ENCODE measurements at regions not wholly inside any gene's neighbourhood (a gene's known extent, or its start where the extent isn't known, plus 50 kb on each side); places are given as distances from the start of the nearest gene placed in this dataset.

DNA sequence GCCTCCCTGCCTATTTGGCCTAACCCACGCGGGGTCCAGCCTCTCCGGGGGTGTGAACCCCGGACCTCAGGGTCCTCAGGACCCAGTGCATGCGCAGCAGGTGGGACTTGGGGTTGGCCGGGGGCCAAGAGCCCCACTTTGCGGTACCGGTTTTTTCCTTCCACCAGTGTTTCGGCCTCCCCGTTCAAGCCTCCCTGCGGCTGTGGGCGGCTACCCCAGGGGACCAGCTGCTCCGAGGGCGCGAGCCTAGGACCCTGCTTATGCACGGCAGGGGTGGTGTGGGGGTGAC lies 327.3 kb downstream of the ALG10 start:
- Mint-ChIP-seq H3K4me1 (ENCODE audit: low read depth) (no peaks in the 10 kb centered on the region), H3K27me3 (ENCODE audit: low read depth) (no peaks in the 10 kb centered on the region), H3K4me3 (ENCODE audit: unreplicated experiment) (no peak overlapping the region), H3K36me3 (ENCODE audit: low read depth) (no peaks in the 10 kb centered on the region), H3K27ac (ENCODE audit: unreplicated experiment) (no peak overlapping the region), H3K9me3 (ENCODE audit: low read depth) (no peaks in the 10 kb centered on the region)
- DNase-seq (ENCODE audit: low spot score), result no peak
- TF ChIP-seq, protein P1, sequence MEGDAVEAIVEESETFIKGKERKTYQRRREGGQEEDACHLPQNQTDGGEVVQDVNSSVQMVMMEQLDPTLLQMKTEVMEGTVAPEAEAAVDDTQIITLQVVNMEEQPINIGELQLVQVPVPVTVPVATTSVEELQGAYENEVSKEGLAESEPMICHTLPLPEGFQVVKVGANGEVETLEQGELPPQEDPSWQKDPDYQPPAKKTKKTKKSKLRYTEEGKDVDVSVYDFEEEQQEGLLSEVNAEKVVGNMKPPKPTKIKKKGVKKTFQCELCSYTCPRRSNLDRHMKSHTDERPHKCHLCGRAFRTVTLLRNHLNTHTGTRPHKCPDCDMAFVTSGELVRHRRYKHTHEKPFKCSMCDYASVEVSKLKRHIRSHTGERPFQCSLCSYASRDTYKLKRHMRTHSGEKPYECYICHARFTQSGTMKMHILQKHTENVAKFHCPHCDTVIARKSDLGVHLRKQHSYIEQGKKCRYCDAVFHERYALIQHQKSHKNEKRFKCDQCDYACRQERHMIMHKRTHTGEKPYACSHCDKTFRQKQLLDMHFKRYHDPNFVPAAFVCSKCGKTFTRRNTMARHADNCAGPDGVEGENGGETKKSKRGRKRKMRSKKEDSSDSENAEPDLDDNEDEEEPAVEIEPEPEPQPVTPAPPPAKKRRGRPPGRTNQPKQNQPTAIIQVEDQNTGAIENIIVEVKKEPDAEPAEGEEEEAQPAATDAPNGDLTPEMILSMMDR (IDR thresholded peaks at IDR 0.05), result no peak

DNA sequence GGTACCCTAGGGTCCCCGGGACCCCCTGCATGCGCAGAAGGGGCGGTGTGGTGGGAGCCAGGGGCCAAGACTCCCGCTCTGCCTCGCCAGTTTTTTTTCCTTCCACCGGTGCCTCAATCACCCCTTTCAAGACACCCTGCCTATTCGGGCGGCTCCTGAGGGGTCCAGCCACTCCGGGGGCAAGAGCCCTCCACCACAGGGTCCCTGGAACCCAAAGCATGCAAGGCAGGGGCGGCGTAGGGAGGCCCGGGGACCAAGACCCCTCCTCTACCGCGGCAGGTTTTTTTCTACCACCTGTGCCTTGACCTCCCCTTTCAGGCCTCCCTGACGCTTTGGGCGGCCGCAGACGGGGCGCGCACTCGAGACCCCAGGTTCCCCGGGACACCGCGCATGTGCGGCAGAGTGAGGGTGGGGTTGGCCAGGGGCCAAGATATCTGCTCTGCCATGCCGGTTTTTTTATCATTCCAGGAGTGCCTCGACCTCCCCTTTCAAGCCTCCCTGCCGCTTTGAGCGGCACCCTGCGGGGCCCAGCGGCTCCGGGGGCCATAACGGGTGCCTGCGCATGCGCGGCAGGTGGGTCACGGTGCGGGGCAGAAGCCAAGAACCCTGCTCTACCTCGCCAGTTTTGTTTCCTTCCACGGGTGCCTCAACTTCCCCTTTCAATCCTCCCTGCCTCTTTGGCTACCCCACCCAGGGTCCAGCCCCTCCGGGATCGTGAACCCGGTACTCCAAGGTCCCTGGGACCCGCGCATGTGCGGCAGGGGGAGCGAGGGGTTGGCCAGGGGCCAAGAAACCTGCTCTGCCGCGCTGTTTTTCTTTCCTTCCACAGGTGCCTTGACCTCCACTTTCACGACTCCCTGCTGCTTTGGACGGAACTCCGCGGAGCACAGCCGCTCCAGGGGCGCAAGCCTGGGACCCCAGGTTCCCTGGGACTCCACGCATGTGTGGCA lies 328.1 kb downstream of the ALG10 start:
- no peaks in the 10 kb centered on the region for H3K9me3 Mint-ChIP-seq (ENCODE audit: low read depth)
- H3K27ac Mint-ChIP-seq (ENCODE audit: unreplicated experiment), result no peak overlapping the region
- H3K4me3 Mint-ChIP-seq (ENCODE audit: unreplicated experiment), result no peak overlapping the region
- no peaks in the 10 kb centered on the region for H3K36me3 Mint-ChIP-seq (ENCODE audit: low read depth)
- no peak for DNase-seq (ENCODE audit: low spot score)
- TF ChIP-seq, protein P1 (IDR thresholded peaks at IDR 0.05), result no peak
- H3K27me3 Mint-ChIP-seq (ENCODE audit: low read depth), result no peaks in the 10 kb centered on the region
- no peaks in the 10 kb centered on the region for H3K4me1 Mint-ChIP-seq (ENCODE audit: low read depth)

DNA sequence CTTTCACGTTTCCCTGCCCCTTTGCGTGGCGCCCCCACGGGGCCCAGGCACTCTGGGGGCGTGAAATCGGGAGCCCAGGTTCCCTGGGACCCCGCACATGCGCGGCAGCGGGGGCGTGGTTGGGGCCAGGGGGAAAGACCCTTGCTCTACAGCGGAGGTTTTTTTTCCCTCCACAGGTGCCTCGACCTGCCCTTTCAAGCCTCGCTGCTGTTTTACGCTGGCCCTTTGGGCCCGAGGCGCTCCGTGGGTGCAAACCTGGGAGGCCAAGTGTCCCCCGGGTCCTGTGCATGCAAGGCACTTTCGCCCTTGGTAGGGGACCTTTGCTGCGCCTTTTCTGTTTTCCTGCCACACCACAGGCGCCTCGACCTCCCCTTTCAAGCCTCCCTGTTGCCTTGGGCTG lies 329.8 kb downstream of the ALG10 start:
- no peak for DNase-seq (ENCODE audit: low spot score)
- Mint-ChIP-seq H3K27me3 (ENCODE audit: low read depth) (no peaks in the 10 kb centered on the region), H3K27ac (ENCODE audit: unreplicated experiment) (no peak overlapping the region), H3K9me3 (ENCODE audit: low read depth) (no peaks in the 10 kb centered on the region), H3K36me3 (ENCODE audit: low read depth) (no peaks in the 10 kb centered on the region), H3K4me1 (ENCODE audit: low read depth) (no peaks in the 10 kb centered on the region), H3K4me3 (ENCODE audit: unreplicated experiment) (no peak overlapping the region)
- TF ChIP-seq, protein P1 (IDR thresholded peaks at IDR 0.05), result no peak

DNA sequence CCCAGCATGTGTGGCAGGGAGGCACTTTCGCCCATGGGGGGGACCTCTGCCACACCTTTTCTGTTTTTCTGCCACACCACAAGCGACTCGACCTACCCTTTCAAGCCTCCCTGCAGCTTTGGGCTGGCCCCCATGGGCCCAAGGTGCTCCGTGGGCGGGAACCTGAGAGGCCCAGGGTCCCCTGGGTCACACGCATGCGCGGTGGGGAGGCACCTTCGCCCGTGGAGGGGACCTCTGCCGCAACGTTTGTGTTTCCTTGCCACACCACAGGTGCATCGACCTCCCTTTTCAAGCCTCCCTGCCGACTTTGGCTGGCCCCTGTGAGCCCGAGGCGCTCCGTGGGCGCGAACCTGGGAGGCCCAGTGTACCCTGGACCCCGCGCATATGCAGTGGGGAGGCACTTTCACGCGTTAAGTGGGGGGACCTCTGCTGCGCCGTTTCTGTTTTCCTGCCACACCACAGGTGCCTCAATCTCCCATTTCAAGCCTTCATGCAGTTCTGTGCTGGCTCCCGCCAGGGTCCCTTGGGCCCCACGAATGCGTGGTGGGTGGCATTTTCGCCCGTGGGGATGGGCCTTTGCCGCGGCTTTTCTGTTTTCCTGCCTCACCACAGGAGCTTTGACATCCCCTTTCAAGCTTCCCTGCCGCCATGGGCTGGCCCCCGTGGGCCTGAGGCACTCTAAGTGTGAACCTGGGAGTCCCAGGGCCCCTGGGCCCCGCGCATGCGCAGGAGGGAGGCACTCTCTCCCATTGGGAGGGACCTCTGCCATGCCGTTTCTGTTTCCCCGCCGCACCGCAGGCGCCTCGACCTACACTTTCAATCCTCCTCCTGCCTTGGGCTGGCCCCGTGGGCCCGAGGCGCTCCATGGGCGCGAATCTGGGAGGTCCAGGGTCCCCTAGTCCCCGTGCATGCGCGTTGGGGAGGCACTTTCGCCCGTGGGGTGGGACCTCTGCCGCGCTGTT lies 332.2 kb downstream of the ALG10 start:
- DNase-seq (ENCODE audit: low spot score), result no peak
- no peaks in the 10 kb centered on the region for H3K4me1 Mint-ChIP-seq (ENCODE audit: low read depth)
- H3K36me3 Mint-ChIP-seq (ENCODE audit: low read depth), result no peaks in the 10 kb centered on the region
- H3K27ac Mint-ChIP-seq (ENCODE audit: unreplicated experiment), result no peak overlapping the region
- H3K27me3 Mint-ChIP-seq (ENCODE audit: low read depth), result no peaks in the 10 kb centered on the region
- TF ChIP-seq, protein P1 (IDR thresholded peaks at IDR 0.05), result no peak
- no peaks in the 10 kb centered on the region for H3K9me3 Mint-ChIP-seq (ENCODE audit: low read depth)
- H3K4me3 Mint-ChIP-seq (ENCODE audit: unreplicated experiment), result no peak overlapping the region

DNA sequence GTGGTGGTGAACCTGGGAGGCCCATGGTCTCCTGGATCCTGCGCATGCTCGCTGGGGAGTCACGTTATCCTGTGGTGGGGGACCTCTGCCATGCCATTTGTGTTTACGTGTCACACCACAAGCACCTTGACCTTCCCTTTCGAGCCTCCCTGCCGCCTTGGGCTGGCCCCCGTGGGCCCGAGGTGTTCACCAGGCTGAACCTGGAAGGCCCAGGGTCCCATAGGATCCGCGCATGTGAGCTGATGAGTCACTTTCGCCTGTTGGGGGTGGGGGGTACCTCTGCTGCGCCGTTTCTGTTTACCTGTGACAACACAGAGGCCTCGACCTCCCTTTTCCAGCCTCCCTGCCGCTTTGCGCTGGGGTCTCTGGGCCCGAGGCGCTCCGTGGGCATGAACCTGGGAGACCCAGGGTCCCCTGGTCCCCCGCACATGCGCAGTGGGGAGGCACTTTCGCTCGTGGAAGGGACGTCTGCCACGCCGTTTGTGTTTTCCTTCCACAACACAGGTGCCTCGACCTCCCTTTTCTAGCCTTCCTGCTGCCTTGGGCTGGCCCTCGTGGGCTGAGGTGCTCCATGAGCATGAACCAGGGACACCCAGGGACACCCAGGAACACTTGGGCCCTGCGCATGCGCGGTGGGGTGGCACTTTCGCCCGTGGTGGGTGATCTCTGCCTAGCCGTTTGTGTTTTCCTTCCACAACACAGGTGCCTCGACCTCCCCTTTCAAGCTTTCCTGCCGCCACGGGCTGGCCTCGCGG lies 334.1 kb downstream of the ALG10 start:
- H3K4me3 Mint-ChIP-seq (ENCODE audit: unreplicated experiment), result no peak overlapping the region
- H3K27me3 Mint-ChIP-seq (ENCODE audit: low read depth), result no peaks in the 10 kb centered on the region
- TF ChIP-seq, protein P1 (IDR thresholded peaks at IDR 0.05), result no peak
- H3K27ac Mint-ChIP-seq (ENCODE audit: unreplicated experiment), result no peak overlapping the region
- H3K4me1 Mint-ChIP-seq (ENCODE audit: low read depth), result no peaks in the 10 kb centered on the region
- DNase-seq (ENCODE audit: low spot score), result no peak
- H3K9me3 Mint-ChIP-seq (ENCODE audit: low read depth), result no peaks in the 10 kb centered on the region
- no peaks in the 10 kb centered on the region for H3K36me3 Mint-ChIP-seq (ENCODE audit: low read depth)

Data from chondrocyte (in vitro differentiated cells).